Fibroblast of skin of right biceps (primary cell): ENCODE measurements at regions not wholly inside any gene's neighbourhood (a gene's known extent, or its start where the extent isn't known, plus 50 kb on each side); places are given as distances from the start of the nearest gene placed in this dataset.

Experiments used
- DNase-seq: peaks from one replicate; pipeline ENCODE4 v3.0.0-alpha.2; 2013

DNA sequence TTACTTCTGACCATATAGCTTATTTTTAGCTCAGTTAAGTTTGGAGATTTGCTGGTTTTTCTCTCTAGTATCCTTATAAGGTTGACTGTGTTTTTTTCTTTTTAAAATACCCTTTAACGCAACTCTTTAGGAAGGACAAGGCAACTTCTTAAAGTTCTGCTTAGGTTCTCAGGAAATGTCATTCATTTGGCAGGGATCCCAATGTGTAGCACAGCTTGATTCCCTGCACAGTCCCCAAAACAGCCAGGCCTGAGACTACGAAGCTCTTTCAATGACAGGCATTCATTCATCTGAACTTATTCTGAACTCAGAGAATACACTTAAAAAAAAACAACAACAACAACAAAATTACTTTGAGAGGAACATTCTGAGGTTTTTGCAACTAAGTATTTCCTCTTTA, 1765.8 kb downstream of the PCDH7 start:
- peak; percentile 13 for DNase-seq

DNA sequence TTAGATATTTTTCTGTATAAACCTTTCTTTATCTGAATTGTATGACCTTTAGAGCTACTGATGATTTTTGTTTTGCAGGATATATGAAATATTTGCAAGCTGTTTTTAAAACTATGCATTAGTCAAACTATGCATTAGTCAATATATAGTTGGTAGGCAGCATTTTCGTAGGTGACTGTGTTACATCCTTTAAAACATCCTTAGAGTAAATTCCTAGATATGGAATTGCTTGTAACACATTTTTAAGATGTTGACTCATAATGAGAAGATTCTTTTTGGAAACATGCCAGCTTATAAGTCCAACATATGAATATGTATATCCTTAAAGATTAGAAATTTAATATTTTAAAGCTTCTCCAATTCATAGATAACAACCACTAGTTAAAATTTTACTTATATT, 1768.5 kb downstream of the PCDH7 start:
- peak; percentile 71 for DNase-seq

DNA sequence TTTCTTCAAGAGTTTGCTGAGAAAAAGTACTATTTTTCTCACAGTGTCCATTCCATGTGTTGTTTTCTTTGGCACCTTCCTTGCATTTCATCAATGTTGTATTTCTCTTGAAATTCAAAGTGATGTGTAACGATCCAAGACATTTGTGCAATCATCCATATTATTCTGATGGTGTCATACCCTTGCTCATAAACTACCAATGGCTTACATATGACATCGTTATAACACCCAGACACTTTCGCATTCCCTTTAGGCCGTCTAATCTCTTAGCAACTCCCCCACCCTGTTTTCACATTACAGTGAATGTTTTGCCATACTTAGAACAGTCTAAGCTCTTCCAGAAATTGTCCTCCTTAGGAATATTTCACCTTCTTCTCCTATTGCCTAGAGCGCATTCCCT, 1779.0 kb downstream of the PCDH7 start:
- DNase-seq, result peak; percentile 73

DNA sequence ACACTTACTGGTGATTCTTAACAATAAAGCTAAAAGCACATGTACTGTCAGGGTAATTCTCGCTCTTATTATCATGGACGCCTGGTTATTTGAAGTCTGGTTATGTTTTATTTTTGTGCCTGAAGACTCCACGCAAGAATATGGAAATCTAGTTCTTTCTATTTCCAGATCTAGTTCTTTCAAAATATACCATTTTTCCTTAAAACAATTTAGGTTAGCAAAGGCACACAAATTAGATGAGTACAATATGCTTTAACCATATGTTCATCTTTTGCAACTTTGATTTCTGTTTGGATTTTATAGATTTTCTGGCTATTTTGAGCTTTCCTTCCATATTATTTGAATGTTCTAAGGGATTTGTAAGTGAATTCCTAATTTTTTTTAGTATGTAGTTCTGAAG, 1783.1 kb downstream of the PCDH7 start:
- DNase-seq, result no peak

DNA sequence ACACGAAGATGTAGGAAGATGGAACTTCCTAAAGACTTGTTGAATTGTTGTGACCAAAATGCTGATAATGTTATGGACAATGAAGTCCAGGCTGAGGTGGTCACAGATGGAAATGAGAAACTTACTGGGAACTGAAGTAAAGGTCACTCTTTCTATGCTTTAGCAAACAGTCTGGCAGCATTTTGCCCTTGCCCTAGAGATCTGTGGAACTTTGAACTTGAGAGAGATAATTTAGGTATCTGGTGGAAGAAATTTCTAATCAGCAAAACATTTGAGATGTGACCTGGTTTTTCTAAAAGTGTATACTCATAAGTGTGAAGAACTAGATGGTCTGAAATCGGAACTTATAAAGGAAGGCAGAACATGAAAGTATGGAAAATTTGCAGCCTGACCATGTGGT, 1785.9 kb downstream of the PCDH7 start:
- DNase-seq, result no peak

DNA sequence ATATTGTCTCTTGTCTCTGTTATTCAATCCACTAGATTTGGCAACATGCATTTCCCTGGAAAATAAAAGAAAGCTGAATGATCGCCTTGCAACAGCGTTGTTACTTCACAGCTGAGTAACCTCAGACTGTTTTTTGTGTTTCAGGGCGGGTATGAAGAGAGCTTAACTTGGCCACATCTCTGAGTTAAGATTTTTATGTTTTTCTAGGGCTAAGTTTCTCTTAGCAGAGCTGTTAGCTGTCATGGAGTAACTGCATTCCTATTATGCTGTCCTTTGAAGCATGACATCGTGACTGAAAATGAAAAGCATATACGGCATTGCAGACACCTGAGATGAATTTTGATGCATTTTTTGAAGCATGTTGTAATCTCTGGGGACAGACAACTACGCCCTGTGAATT, 1798.9 kb downstream of the PCDH7 start:
- DNase-seq, result peak; percentile 1

DNA sequence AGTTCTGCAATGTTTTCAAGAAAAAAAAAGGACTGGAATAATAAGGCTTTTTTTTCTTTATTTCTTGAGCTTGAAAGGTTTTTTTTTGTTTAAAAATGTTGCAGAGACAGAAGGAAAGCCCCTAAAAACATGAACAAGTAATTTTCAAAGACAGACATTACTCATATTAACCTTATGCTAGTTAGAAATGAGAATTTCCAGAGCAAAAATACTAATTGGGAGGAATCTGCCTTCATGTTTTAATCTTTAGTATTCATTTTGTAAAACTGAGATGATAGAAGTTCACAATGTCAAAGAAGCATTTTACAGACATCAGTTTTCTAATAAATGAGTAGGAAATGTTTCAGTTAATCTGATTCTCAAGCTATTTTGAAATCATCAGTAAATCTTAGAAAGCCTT, 1805.3 kb downstream of the PCDH7 start:
- DNase-seq, result no peak

DNA sequence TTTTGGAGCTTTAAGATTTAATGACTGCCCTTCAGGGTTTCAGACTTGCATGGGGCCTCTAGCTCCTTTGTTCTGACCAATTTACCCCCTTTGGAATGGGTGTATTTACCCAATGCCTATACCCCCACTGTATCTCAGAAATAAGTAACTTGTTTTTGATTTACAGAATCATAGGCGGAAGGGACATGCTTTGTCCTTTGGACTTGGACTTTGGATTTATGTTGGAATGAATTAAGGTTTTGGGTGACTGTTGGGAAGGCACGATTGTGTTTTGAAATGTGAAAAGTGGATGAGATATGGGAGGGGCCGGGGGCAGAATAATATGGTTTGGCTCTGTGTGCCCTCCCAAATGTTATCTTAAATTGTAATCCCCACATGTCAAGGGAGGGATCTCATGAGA, 1824.7 kb downstream of the PCDH7 start:
- DNase-seq, result no peak

DNA sequence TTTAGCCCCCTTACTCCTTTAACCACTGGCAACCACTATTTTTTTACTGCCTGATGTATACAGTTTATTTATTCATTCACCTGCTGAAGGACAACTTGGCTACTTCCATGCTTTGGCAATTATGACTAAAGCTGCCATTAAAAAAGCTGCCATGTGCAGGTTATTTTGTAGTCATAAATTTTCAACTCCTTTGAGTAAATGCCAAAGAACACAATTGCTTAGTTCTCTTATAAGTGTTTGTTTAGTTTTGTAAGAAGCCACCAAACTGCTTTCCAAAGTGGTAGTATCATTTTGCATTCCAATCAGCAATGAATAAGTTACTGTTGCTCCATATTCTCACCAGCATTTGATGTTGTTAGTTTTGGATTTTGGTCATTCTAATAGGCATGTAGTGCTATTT, 1831.8 kb downstream of the PCDH7 start:
- DNase-seq, result no peak

DNA sequence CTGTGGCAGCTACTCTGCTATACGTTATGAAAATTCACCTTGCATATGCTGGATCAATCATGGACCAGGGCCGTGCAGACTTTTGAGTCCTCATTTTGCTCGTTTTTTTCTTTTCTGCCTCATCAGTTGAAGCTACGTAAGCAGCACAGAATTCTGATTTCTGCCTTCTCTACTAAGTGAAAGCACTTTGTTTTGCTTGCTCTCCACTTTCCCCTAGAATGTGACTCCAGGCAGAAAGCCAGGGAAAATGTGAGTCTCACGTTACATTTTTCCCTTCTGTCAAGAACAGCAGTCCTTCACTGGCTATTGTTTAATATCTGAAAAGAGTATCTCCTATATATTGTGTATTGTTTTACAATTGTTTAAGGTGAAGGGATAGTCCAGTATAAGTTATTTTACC, 1840.1 kb downstream of the PCDH7 start:
- DNase-seq, result peak; percentile 62

DNA sequence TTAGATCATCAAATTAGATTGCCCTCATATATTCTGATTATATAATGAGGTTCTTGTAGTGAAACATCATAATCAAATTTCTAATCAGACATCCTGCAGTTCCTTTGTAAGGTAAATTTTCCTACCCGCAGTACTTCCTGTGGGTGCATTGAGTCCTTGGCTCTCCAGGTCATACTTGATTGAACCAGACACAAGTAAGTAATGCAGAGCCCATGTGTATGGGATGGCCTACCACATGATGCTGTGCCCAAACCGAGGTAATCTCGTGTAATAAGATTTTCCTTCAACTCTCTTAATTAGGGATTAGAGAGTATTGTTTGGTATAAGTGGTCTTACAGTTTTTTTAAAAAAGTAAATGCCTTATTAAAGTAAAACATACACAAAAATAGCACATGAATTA, 1841.8 kb downstream of the PCDH7 start:
- DNase-seq, result no peak

DNA sequence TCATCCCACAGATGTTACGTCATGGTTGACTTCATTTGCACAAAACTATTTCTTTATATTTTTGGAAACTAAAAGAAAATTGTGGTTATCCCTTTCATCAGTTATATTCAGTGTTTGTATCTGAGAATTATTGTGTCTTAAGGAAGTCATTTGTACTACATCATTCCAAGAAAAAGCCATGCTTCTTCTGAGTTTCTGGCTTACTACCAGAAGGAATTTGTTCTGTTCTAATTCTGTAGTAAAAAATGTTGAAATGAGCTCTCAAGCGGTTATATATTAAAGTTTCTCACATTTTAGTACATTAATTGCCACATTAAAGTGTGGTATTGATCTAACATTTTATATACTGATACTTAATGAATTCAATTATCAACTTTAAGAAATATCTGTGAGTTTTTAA, 1844.5 kb downstream of the PCDH7 start:
- no peak for DNase-seq

DNA sequence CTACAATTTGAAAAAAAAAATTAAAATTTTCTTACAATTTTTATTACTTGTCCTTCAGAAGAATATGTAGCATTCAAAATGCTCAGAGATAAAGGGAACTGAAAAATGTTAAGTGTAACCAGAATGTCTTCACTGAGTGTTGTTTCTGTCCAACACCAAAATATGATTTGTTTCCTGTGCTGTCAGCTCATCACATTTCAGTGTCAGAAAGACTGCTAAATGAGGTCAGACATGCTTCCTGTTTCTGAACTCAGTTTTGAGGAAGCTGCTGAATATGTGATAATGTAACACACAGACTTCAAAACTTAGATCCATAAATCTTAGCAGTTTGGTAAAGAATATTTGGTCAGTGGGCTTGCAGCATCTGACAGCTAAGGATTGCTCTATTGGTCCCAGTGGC, 1849.7 kb downstream of the PCDH7 start:
- DNase-seq, result no peak

DNA sequence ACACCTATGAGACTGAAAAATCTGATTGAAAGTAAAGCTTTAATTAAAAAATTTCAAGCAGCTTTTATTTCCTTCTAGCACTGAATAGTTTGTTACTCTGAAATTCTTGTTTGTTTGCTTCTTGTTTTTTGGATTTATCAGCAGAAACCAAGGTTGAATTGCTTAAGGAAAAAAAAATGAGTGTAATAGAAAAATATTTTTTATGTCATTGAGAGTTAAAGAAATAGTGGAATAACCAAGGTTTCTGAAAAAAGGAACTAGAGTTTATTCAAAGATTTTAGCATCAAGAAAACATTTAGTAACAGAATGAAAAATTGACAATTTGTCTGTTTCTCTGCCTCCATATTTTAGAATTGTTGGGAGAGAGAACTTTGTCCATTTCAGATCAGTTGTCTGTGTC, 1852.2 kb downstream of the PCDH7 start:
- DNase-seq, result no peak

DNA sequence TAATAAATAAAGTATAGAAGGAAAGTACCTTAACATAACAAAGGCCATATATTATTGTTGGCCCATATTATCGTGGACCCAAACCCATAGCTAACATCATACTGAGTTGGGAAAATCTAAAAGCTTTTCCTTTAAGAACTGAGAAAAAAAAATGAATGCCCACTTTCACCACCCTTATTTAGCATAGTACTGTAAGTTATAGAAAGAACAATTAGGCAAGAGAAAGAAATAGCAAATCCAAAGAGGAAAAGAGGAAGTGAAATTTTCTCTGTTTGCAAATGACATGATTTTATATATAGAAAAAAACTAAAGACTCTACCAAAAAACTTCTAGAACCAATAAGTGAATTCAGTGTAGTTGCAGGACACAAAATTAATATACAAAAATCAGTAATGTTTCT, 1854.6 kb downstream of the PCDH7 start:
- no peak for DNase-seq

DNA sequence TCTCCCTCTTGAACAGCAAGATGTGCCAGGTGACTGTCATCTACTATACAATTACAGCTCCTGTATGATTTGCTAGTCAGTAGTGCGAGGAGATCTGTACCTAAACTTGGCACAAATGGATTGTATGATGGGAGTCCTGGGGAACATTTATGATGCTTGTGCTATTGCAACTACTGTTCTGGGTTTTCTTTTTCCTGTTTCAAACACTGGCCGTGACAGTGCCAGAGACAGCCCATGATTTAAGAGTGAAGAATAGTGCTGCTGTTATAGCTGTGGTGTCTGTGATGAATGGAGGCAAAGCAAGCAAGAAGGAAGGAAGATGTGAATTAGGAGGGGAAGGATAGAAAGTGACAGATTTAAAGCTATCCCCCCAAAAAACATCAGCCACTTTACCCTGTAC, 1868.9 kb downstream of the PCDH7 start:
- DNase-seq, result no peak

DNA sequence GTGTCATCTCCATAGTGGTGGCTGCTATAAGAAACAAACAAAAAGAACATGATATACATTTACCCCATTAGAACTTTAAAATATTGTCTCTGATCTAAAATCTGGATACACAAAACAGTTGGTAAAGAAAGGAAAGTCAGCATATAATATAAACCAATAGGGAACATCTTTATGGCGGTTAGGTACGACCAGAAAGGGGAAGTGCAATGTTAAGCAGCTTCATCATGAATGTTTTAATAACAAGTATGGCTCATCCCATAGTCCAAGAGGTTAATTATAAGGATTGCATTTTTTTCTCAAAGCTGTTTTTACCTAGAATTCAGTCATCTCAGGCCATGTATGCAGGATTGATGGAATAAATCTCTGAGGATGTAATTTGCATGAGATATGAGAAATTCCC, 1869.7 kb downstream of the PCDH7 start:
- no peak for DNase-seq

DNA sequence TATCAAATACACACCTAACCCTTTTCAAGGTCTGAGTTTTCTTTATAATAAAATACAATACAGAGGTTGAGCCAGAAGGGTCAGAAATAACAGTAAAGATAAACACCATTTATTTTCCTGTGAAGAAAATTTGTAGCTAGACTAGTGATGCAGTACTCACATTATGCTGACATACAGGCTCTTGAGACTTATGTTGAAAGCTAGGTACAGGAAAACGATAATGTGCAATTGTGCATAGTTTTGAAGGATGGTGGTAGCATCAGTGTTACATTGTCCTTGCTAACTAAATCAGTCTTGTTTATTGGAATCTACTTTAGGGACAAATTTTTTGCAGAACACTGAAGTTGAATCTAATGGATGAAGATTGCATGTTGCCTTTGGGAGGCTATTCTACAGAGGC, 1877.2 kb downstream of the PCDH7 start:
- no peak for DNase-seq

DNA sequence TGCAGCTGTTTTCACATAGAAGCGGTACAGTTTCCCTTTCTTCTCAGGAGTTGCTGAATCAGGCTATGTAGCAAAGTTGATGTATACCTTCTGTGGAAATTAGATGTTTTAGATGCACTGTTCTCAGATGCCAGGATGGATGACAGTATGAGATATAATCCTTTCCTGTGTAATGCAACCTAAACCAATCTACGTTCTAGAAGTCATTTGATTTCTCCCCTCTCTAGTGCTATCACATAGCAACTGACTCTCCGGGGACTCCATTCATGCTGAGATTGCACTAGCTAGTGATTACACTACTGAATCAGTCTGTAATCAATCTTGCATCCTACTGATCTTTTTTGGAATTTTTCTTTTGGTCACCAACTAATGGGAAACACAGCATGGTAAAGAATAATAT, 1881.7 kb downstream of the PCDH7 start:
- no peak for DNase-seq

DNA sequence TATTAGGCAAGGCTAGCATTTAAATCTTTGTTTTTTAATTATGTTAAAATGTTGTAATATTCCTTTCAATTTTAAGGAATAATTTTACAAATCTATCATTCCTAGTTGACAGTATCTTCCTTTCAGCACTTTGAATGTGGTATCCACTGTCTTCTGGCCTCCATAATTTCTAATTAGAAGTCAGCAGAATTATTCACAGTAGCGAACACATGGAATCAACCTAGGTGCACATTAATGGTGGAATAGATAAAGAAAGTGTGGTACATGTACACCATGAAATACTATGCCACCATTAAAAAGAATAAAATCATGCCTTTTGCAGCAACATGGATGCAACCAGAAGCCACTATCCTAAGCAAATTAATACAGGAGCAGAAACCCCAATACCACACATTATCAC, 1887.8 kb downstream of the PCDH7 start:
- DNase-seq, result no peak

DNA sequence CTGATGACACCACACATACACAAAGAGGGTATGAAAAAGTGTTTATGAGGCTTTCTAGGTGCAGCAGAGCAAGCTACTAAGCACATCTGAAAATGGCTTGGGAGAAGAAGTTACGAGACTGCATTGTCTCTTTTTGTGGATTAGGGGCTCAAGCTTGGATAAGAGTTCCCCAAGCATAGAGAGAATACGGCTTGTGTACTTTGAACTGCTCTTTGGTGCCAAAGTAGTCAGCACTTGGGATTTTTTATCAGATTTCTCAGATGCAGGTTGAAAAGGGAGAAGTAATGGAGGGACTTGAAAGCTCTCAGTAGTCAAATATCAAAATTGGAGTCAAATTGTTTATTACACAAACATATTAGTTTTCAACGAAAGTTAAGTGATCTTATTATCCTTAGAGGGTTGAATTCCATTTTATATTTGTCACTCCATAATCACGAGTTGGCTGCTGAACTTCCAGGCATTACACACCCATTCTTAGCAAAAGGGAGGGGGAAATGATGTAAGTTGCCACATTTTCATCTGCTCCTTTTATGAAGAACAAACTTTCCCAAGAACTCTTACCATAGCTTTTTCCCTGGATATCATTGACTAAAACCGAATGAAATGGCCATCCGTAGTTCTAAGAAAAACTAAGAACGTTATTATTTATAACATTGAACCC, 1904.9 kb downstream of the PCDH7 start:
- DNase-seq, result no peak

DNA sequence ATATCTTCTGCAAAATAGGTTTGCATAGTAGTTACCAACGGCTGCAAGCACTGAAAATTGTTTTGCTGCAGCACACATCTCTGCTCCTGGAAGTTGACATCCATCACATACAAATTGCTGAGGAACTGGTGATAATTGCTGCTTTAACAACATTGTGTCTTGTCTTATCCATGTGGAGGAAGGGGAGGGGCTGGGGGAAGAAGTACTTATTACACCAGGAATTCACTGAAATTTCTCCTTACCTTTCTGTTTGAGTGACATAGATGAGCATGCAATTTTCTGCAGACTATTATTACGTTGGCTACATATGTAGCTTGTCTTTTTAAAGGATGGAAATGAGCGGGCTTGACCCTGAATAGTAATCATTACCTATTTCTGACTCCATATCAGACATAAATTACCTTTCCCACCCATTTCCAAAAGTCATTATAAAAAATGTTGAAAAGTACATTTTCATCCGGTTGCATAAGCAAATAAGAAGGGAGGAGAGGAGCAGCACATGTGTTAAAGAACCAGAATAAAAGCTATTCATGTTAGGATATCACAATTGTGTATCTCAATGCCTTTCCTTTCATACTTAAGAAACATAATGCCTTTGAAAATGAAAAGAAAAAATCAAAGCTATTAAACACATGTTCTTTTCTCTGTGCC, 1905.6 kb downstream of the PCDH7 start:
- DNase-seq, result no peak

DNA sequence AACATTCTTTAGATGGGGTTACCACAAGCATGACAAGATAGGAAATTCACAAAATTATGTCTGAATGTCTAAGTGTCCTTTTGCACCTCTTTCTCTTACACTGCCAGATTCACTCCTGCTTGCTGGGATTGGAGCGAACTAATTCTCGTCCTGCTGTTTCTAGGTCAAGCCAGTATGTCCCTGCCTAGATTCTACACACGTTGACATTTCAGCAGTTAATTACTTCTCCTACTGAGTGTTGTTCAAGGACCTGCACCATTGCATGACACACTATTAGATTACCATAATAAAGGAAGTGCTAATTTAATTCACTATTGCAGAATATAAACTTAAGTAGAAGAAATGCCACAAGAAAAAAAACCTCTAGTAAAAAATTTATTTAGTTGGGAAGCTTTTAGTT, 1911.7 kb downstream of the PCDH7 start:
- no peak for DNase-seq

DNA sequence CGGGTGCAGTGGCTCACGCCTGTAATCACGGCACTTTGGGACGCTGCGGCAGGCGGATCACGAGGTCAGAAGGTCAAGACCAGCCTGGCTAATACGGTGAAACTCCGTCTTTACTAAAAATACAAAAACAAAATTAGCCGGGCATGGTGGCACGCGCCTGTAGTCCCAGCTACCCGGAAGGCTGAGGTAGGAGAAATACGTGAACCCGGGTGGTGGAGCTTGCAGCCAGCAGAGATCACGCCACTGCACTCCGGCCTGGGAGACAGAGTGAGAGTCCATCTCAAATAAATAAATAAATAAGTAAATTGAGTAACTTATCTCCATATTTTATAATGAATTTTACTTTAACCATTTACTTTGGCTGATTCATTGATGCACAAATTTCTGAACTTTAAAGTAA, 1913.3 kb downstream of the PCDH7 start:
- DNase-seq, result no peak

DNA sequence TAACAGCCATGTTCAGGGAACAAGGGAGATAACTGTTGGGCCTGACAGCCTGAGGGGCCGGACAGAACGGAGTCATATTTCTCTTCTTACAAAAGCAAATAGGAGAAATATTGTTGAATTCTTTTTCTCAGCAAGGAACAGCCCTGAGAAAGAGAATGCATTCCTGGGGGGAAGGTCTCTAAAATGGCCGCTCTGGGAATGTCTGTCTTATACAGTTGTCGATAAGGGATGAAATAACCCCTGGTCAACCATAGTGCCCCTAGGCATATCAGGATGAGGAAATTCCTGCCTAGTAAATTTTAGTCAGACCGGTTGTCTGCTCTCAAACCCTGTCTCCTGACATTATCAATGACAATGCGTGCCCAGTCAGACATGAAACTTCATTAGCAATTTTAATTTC, 1925.5 kb downstream of the PCDH7 start:
- DNase-seq, result no peak
